ENCODE measurements at regions not wholly inside any gene's neighbourhood (a gene's known extent, or its start where the extent isn't known, plus 50 kb on each side); places are given as distances from the start of the nearest gene placed in this dataset.

- no peak for DNase-seq (ENCODE audit: low read depth in 3 of 3)
These were observed 132.7 kb upstream of the JAG1 start for GRCh38 chr20:10806539-10806938.

- DNase-seq (ENCODE audit: low read depth in 3 of 3) = no peak
These were observed 133.2 kb upstream of the JAG1 start for GRCh38 chr20:10807013-10807412.

DNA sequence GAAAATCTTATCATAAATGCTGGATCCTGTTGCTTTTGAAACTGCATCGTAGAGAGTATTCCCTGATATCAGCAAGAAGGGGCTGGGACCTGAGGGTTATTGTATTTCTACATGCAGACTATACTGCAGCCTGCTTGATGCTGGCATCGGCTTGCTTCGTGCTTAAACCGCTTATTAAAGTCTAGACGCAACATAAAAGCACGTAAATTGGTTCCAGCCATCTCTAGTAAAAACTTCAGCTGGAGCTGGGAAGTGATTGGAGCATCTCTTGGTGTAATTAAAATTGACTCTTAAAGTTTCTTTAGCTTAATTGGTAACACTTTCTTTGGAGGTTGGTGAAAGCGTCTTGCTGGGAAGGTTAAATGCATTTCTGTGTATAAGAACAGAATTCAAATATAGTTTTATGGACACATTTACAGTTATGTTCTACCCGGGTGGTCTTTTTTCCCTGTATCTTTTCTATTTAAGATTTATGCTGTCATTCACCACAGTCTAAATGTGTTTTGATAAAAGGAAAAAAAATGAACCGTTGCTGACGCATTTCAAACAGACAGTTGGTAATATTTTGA lies 139.0 kb upstream of the JAG1 start:
- DNase-seq (ENCODE audit: low read depth in 3 of 3) = no peak

GRCh38 chr20:10823585-10823984 lies 149.8 kb upstream of the JAG1 start:
- DNase-seq (ENCODE audit: low read depth in 3 of 3) = no peak

GRCh38 chr20:10824750-10825500 lies 151.1 kb upstream of the JAG1 start:
- no peak for DNase-seq (ENCODE audit: low read depth in 3 of 3)

GRCh38 chr20:10826111-10826510 lies 152.3 kb upstream of the JAG1 start:
- DNase-seq (ENCODE audit: low read depth in 3 of 3) = no peak

DNA sequence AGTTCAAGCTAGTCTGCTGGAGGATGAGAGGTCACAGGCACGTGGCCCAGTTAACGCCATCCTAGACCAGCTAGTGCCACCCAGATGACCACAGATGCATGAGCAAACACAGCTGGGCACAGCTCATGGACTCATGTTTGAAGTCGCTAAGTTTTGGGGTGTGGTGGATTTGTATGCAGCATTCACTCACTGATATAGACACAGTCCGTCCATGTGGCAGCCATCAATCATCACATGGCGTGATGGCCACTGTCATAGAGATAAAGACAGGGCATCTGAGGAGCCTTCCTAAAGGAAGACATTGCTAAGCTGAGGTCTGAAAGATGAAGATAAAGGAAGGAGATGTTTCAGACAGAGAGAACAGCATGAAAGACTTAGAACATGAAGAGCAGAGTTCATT lies 154.4 kb upstream of the JAG1 start:
- DNase-seq (ENCODE audit: low read depth in 3 of 3) = no peak

GRCh38 chr20:10832141-10832540 lies 158.3 kb upstream of the JAG1 start:
- DNase-seq (ENCODE audit: low read depth in 3 of 3) = no peak

GRCh38 chr20:10837901-10838300 lies 164.1 kb upstream of the JAG1 start:
- DNase-seq (ENCODE audit: low read depth in 3 of 3) = no peak

DNA sequence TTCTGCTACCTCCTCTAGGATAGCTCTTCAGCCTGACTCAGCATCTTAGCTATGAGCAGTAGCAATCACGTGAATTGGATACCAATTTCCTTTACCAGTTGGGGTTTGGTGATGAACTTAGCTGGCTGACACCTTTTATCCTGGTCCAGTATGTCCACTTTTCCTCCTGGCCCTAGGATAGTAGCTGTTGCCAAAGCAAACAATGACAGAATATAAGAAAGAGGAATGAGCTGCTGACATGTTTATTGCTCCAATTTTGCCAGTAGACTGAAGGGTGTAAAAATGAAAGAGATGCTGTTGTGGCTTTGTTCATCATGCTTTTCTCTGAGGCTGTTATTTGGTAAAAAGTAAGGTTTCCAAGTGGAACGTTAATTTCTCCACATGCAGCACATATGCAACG lies 168.3 kb upstream of the JAG1 start:
- DNase-seq (ENCODE audit: low read depth in 3 of 3) = no peak

DNA sequence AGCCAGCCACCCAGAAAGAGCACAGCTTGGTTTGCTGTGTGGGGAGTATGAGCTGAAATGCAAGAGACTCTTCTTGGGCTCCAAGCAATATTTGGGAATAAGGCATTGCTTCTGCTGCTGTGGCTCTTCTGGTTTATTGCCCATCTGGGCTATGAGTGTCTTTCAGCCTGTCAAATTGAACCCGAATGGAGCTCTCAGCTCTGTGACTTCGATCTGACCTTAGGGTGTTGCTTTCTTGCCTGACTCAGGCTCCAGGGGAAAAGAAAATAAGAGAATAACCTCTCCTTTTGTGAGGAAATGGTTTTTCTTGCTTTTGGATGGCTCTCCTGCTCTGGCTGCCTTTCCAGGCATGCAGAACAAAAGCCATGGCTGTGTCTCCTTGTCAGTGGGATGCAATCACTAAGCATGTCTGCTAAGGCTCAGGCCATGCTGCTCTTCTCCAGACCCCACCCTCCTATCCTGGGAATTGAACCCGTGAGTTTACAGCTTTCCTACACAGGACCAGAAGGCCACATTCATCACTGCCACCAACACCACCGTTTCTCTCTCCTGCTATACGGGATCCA lies 169.4 kb upstream of the JAG1 start:
- DNase-seq (ENCODE audit: low read depth in 3 of 3) = no peak

GRCh38 chr20:10846766-10847165 lies 173.0 kb upstream of the JAG1 start:
- no peak for DNase-seq (ENCODE audit: low read depth in 3 of 3)

GRCh38 chr20:10848810-10849370 lies 175.1 kb upstream of the JAG1 start:
- DNase-seq (ENCODE audit: low read depth in 3 of 3) = no peak

- DNase-seq (ENCODE audit: low read depth in 3 of 3) = no peak
These were observed 179.4 kb upstream of the JAG1 start for GRCh38 chr20:10853176-10853575.

DNA sequence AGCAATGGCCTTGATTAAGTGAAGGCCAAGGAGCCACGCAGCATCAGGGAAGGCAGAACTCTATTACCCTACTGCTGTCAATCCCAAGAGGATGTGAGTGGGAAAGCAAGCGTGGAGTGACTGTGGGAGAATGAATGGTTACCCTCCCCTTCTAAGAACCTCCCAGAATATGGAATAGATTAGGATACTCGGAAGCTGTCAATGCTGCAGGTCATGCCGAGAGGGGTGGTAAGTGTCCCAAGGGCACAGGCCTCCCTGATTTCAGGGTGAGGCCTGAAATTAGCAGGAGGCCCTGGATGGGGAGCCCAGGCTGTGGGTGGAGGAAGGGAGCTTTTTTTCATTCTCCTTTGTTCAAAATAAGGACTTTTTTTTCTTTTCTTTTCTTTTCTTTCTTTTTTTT lies 179.9 kb upstream of the JAG1 start:
- no peak for DNase-seq (ENCODE audit: low read depth in 3 of 3)

DNA sequence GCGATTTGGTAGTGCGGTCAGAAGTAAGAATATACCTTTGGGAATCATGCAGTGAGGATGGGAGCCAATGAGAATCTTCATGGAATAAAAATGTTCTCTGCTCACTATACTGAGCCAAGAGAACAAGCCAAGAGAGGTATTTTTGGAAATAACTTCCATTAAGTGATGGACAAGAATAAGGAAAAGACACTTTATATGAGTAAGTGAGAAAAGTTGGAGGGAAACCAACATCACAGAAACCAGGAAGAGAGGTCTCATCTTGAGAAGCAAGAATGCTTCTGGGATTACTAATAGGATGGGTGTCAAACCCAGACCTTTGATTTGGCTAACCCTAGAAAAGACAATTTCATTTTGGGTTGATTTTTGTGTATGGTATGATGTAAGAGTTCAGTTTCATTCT lies 181.2 kb upstream of the JAG1 start:
- DNase-seq (ENCODE audit: low read depth in 3 of 3) = no peak

DNA sequence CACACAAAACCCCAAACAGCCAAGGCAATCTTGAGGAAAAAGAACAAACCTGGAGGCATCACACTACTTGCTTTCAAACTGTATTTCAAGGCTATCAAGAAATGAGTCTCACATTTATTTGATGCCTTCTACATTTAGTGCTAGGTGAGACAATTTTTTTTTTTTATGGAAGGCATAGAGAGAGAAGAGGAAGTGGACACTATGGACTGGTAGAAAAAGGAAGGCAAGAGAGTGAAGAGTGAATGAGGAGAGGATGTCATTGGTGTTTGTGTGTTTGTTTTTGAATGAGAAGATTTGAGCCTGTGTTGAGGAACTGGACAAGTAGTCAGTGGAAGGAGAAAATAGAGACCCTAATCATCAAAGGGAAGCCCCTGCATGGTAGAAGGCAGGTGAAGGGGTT lies 182.0 kb upstream of the JAG1 start:
- no peak for DNase-seq (ENCODE audit: low read depth in 3 of 3)

GRCh38 chr20:10856237-10857015 lies 182.6 kb upstream of the JAG1 start:
- no peak for DNase-seq (ENCODE audit: low read depth in 3 of 3)

- no peak for DNase-seq (ENCODE audit: low read depth in 3 of 3)
These were observed 183.7 kb upstream of the JAG1 start for GRCh38 chr20:10857352-10858070.

DNA sequence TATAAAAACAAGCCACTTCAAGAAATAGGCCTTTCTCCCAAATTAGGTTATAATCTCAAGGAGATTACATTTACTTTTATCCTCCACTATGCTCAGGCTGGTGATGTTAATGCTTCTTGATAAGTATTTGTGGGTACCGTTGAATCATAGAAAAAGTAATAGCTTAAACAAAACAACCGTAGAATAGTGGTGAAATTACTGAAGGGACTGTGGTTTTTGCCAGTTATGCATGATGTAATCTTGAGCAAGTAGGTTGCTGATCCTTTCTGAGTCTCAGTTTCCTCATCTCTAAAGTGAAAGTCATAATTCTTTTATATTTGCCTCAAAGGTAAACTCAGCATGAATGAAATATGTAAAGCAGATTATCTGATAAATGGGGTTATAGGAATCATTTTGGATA lies 187.3 kb upstream of the JAG1 start:
- DNase-seq (ENCODE audit: low read depth in 3 of 3) = no peak

GRCh38 chr20:10861619-10862018 lies 187.8 kb upstream of the JAG1 start:
- no peak for DNase-seq (ENCODE audit: low read depth in 3 of 3)

Data from stimulated activated CD4-positive, alpha-beta T cell treated with anti-CD3 and anti-CD28 coated beads, TNF-alpha, amount 100 ng/mL, for 24 hours (primary cell).